Frontal cortex (tissue), 3 donors: ENCODE measurements at regions not wholly inside any gene's neighbourhood (a gene's known extent, or its start where the extent isn't known, plus 50 kb on each side); places are given as distances from the start of the nearest gene placed in this dataset.
"Not testable (repeated sequence)": the region's sequence is repeated elsewhere in the genome, so short reads cannot be mapped to it uniquely, and the experiment has no call there.

Experiments
- DNase-seq, 2 donors: peaks; one replicate each; pipeline ENCODE4 v3.0.0; 2012; ENCODE audit warnings: low spot score in 2 of 2
- FAIRE-seq: peaks from 2 replicates; lab custom pipeline; 2012; peaks lifted over from hg19 to GRCh38; lab: Jason Lieb, UNC
- donor health status: control.
- donor health status: control.
- donor health status: control.

- no peak for FAIRE-seq
- DNase-seq = no peak
Measured at GRCh38 chr6:120557554-120557953, 776.7 kb downstream of the TBC1D32 start.

GRCh38 chr6:120556491-120556890, 777.8 kb downstream of the TBC1D32 start:
- no peak for DNase-seq
- no peak for FAIRE-seq

GRCh38 chr6:120553353-120553752, 780.9 kb downstream of the TBC1D32 start:
- DNase-seq (no peak), FAIRE-seq (no peak)

GRCh38 chr6:120545353-120545752, 788.9 kb downstream of the TBC1D32 start:
- FAIRE-seq = no peak

GRCh38 chr6:120534954-120535353, 799.3 kb downstream of the TBC1D32 start:
- no peak for FAIRE-seq
- DNase-seq = no peak

More at GRCh38 chr6:120545353-120545752, 788.9 kb downstream of the TBC1D32 start:
- DNase-seq = no peak

GRCh38 chr6:120526576-120526975, 807.7 kb downstream of the TBC1D32 start:
- DNase-seq (no peak), FAIRE-seq (no peak)

- DNase-seq = no peak
- no peak for FAIRE-seq
Measured at GRCh38 chr6:120514544-120514943, 819.7 kb downstream of the TBC1D32 start.

GRCh38 chr6:120511712-120512111, 822.6 kb downstream of the TBC1D32 start:
- no peak for DNase-seq
- FAIRE-seq = no peak

GRCh38 chr6:120498711-120499110, 835.6 kb downstream of the TBC1D32 start:
- DNase-seq (no peak), FAIRE-seq (no peak)

GRCh38 chr6:120496661-120497060, 837.6 kb downstream of the TBC1D32 start:
- no peak for FAIRE-seq
- DNase-seq = no peak

GRCh38 chr6:120493505-120493904, 840.8 kb downstream of the TBC1D32 start:
- no peak for FAIRE-seq
- DNase-seq = no peak

- no peak for FAIRE-seq
- no peak for DNase-seq
Measured at GRCh38 chr6:120489941-120490340, 844.3 kb downstream of the TBC1D32 start.

- DNase-seq (no peak), FAIRE-seq (no peak)
Measured at GRCh38 chr6:120484146-120484545, 850.1 kb downstream of the TBC1D32 start.

GRCh38 chr6:120478650-120479049, 855.6 kb downstream of the TBC1D32 start:
- FAIRE-seq (no peak), DNase-seq (no peak)

GRCh38 chr6:120473804-120474203, 860.5 kb downstream of the TBC1D32 start:
- DNase-seq = no peak
- FAIRE-seq = no peak

GRCh38 chr6:120468486-120468885, 865.8 kb downstream of the TBC1D32 start:
- FAIRE-seq = no peak
- DNase-seq = no peak

- FAIRE-seq (no peak), DNase-seq (no peak)
Measured at GRCh38 chr6:120451508-120451907, 882.8 kb downstream of the TBC1D32 start.

- FAIRE-seq (no peak), DNase-seq (no peak)
Measured at GRCh38 chr6:120447605-120448004, 886.7 kb downstream of the TBC1D32 start.

GRCh38 chr6:120432840-120433239, 901.4 kb downstream of the TBC1D32 start:
- not testable (repeated sequence) for DNase-seq, FAIRE-seq

- DNase-seq (no peak), FAIRE-seq (no peak)
Measured at GRCh38 chr6:120431841-120432240, 902.4 kb downstream of the TBC1D32 start.

- no peak for FAIRE-seq
Measured at GRCh38 chr6:120411394-120411793, 922.9 kb downstream of the TBC1D32 start.

GRCh38 chr6:120410586-120410985, 923.7 kb downstream of the TBC1D32 start:
- DNase-seq (no peak), FAIRE-seq (no peak)

More at GRCh38 chr6:120411394-120411793, 922.9 kb downstream of the TBC1D32 start:
- no peak for DNase-seq

GRCh38 chr6:120407696-120408095, 926.6 kb downstream of the TBC1D32 start:
- FAIRE-seq = no peak
- DNase-seq = no peak
